GM12891 (cell line): ENCODE measurements at regions not wholly inside any gene's neighbourhood (a gene's known extent, or its start where the extent isn't known, plus 50 kb on each side); places are given as distances from the start of the nearest gene placed in this dataset.

Experiments
- POLR2A ChIP-seq: IDR thresholded peaks from 2 replicates; pipeline ENCODE4 v1.6.1; 2011; ENCODE audit warnings: low read depth, low read length, control low read depth
- POLR2AphosphoS5 ChIP-seq: IDR thresholded peaks from 2 replicates; pipeline ENCODE4 v1.6.1; 2011; ENCODE audit warnings: low read depth, low read length, control low read depth
- POU2F2 ChIP-seq: IDR thresholded peaks from 2 replicates; pipeline ENCODE4 v1.6.1; 2011; ENCODE audit warnings: low read depth, mild to moderate bottlenecking, control low read depth, low read length, moderate library complexity

DNA sequence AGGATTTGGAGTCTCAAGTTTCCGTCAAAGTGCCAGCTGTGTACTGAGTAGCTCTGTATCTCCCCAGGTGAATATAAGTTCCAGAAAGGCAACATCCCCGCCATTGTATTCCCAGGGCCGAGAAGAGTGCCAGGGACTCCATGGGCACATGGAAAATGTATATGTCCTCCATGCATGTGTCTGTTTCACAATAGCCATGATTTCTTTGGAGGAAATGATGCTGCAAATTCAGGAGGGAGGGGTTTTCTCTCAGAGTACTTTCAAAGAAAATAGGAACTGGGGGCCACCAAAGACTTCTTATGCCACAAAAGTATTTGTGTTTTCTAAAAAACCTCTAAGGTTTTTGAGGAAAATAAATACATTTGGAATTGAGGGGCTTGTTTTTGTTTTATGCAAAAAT, 524.6 kb downstream of the BNC2 start:
- no peak for TF ChIP-seq POLR2A
- TF ChIP-seq POLR2AphosphoS5 = no peak
- no peak for TF ChIP-seq POU2F2
